Endothelial cell of umbilical vein (primary cell): ENCODE measurements at regions not wholly inside any gene's neighbourhood (a gene's known extent, or its start where the extent isn't known, plus 50 kb on each side); places are given as distances from the start of the nearest gene placed in this dataset.

ENCODE experiments used
- CTCF ChIP-seq, 2 donors: IDR thresholded peaks; 1 replicate in 1 of 2; 2 replicates in 1 of 2; pipeline ENCODE4 v1.5.1; 2011; ENCODE audit warnings: low read length in 2 of 2, mild to moderate bottlenecking in 2 of 2, moderate library complexity in 2 of 2, control low read depth in 1 of 2, inconsistent platforms in 1 of 2, low read depth in 1 of 2; ENCODE audit not compliant: insufficient read depth in 1 of 2; ENCODE audit errors: extremely low read depth in 1 of 2
- MAX ChIP-seq: IDR thresholded peaks from 2 replicates; pipeline ENCODE4 v1.6.1; 2011; ENCODE audit not compliant: insufficient read depth, insufficient read length
- POLR2A ChIP-seq: IDR thresholded peaks from 2 replicates; pipeline ENCODE4 v1.6.1; 2012; ENCODE audit warnings: low read depth, mild to moderate bottlenecking, control low read depth, low read length

GRCh38 chr10:60998932-60999331 lies 54.9 kb upstream of the RHOBTB1 start:
- TF ChIP-seq CTCF (IDR thresholded peaks at IDR 0.05; ENCODE audit: extremely low read depth in 1 of 2, insufficient read depth in 1 of 2, low read depth in 1 of 2, low read length in 2 of 2) (no peak), MAX (no peak), POLR2A (no peak)
